Stimulated activated naive CD4-positive, alpha-beta T cell (primary cell): ENCODE measurements at regions not wholly inside any gene's neighbourhood (a gene's known extent, or its start where the extent isn't known, plus 50 kb on each side); places are given as distances from the start of the nearest gene placed in this dataset.

Experiments
- DNase-seq, 6 experiments: peaks; one replicate each; lab custom pipeline; 2025; lab: John Stamatoyannopoulos, UW

- no peak for DNase-seq
These were observed 969.2 kb upstream of the SLC35B3 start for GRCh38 chr6:9404351-9405146.

GRCh38 chr6:9403736-9404135 lies 968.4 kb upstream of the SLC35B3 start:
- no peak for DNase-seq

GRCh38 chr6:9401960-9402359 lies 966.6 kb upstream of the SLC35B3 start:
- no peak for DNase-seq

DNA sequence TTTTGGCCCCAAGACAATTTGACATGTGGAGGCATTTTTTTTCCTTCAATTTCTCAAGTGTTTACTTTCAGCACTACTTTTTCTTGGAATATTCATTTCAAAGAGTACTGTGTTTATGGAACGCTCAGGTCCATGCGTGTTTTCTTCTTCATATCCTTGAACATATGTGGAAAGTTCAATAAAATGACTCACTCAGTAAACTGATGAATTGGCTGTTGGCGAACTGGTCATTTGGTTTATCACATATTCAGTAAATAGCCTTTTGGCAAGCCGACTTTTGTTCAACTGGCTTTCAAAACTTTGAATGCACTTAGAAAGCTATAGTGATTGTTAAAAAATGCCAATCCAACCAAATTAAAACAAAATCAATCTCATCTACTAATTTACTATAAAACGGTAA lies 964.6 kb upstream of the SLC35B3 start:
- DNase-seq = no peak

DNA sequence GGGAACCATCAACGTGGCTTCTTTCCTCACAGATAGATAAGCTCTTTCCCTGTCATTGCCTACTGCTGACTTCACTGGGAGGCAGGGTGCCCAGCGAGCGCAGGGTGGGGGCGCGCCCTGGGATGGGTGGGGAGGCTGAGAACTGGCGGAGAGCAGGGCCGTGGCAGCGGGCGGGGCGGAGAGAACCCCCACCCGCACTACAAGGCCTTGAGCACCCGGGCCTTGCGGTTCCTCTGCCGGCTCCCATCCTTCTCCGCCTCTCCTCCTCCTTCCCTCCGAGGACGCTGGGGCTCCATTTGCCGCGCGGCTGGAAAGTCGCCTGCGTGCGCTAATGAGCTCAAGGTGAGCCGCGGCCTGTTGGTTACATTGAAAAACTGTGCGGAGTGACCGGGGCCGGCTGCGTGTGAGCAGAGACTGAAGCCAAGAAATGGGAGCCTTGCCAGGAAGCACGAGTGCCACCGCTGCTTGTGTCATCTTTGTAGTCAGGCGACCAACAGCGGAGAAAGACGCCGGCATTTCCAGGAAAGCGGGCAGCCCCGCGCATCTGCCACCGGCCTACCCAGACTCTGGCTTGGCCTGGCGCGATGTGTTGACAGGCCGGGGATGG lies 963.5 kb upstream of the SLC35B3 start:
- no peak for DNase-seq

- DNase-seq = no peak
These were observed 962.9 kb upstream of the SLC35B3 start for GRCh38 chr6:9398071-9398766.

GRCh38 chr6:9388596-9388995 lies 953.3 kb upstream of the SLC35B3 start:
- DNase-seq = no peak

GRCh38 chr6:9380568-9380967 lies 945.2 kb upstream of the SLC35B3 start:
- no peak for DNase-seq

DNA sequence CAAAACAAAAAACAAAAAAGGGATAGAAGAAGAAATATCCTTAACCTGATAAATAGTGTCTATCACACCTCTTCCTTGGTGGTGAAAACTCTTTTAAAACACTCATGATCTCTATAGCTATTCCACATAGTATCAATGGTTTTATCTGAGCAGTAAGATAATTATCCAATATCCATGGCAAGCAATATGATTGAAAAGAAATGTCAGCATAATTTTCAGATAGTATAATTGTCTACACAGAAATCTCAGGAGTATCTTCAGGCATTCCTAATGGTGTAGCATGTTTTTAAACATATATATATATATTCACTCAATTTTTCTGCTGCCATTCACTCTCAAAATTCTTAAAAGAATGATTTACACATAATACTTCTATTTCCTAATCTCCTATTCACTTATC lies 938.0 kb upstream of the SLC35B3 start:
- no peak for DNase-seq

DNA sequence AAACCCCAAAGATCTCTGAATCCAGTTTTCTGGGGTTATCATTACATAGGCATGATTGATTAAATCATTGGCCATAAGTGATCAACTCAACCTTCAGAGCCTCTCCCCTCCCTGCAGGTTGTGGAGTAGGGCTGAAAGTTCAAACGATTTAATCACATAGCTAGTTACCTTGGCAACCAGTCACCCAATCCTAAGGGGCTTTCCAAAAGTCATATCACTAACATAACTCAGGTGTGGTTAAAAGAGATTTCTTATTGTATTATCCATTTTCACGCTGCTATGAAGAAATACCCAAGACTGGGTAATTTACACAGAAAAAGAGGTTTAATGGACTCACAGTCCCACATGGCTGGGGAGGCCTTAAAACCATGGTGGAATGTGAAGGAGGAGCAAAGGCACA lies 935.1 kb upstream of the SLC35B3 start:
- DNase-seq = no peak

DNA sequence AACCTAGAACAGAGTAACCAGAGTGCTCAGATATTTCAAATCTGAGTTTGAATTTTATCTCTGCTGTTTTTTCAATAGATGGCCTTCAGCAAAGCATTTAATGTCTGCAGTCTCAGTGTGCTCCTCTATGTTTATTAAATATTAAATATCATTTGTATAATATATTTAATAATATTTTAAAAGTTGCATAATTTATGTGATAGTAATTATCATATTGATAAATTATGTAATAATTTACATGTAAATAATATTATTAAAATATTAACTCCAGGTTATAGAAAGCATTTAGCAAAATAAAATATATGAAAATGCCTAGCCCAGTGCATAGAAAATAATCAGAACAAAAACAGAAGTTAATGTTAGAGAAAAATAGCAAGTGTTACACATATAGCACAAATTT lies 930.0 kb upstream of the SLC35B3 start:
- no peak for DNase-seq

DNA sequence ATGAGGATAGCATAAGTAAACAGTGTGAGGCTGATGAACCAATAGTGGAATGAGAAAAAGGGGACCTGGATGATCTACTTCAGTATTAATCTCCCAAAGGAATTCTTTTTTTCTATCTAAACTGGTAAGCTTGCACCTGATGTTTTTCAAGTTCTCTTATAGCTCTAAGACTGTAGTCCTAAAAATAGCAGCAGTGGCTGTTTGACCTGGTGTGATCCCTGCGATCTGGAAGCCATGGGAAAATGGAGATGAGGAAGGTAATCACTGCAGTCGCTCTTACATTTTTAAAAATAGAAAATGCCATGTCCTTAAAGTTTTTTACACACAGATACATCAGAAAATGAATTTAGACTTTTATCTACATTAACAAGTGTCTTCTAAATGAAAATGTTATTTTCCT lies 926.4 kb upstream of the SLC35B3 start:
- no peak for DNase-seq

DNA sequence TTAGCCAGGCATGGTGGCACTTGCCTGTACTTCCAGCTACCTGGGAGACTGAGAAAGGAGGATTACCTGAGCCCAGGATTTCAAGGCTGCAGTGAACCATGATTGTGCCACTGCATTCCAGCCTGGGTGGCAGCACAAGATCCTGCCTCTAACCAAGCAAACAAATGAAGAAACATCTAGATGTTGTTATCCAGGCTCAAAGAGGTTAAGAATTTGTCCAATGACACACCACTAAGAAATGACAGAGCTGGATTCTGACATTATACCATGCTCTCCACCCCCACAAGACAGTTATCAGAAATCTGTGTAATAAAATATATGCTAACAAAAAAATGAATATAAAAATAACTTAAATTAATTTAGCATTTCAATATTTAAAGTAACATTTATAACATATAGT lies 925.5 kb upstream of the SLC35B3 start:
- no peak for DNase-seq

- DNase-seq = no peak
These were observed 912.3 kb upstream of the SLC35B3 start for GRCh38 chr6:9347608-9348007.

- no peak for DNase-seq
These were observed 911.6 kb upstream of the SLC35B3 start for GRCh38 chr6:9346923-9347322.

- DNase-seq = no peak
These were observed 900.1 kb upstream of the SLC35B3 start for GRCh38 chr6:9335431-9335830.

- no peak for DNase-seq
These were observed 899.6 kb upstream of the SLC35B3 start for GRCh38 chr6:9334979-9335378.

DNA sequence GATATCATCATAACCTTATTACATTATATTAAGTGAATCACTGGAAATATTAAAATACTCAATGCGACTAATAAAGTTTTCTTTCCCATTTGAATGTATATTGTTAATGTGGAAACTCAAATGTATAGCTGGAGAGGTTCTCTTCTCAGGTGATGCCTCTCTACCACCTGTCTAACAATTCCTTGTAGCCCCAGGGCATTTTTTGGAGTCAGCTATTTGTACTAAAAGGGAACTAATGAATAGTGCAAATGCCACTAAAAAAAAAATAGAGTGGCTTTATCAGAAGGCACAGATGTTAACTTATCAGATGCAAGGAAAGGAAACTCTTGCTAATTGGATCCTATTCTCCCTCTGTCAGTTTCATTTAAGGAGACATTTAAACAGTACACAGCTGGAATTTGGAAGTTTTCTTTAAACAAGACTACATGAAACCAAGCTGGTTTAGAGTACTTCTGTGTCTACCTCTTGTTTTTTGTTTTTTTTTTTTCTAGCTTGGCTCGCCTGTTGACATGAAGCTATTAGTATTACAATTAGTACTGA lies 897.0 kb upstream of the SLC35B3 start:
- no peak for DNase-seq

GRCh38 chr6:9316831-9317230 lies 881.5 kb upstream of the SLC35B3 start:
- DNase-seq = no peak

- no peak for DNase-seq
These were observed 880.8 kb upstream of the SLC35B3 start for GRCh38 chr6:9315966-9316650.

DNA sequence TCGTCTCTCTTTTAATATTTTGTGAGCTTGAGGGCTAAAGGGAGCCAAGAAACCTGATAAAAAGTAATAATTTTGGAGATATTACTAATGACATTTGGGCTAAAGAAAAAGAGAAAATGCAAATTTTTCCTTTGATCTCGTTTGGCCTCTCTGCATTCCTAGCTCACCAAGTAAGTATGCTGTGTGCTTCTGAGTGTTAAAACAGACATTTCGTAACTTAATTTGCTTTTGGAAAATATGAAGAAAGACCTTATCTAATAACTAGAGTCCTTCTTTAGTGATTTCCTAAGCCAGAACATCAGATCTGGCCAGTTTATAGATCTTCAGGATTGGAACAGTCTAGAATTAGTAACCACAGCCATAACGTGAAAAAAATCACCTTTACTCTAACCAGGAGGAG lies 872.9 kb upstream of the SLC35B3 start:
- no peak for DNase-seq

GRCh38 chr6:9307786-9308185 lies 872.4 kb upstream of the SLC35B3 start:
- no peak for DNase-seq
